Gastrocnemius medialis (tissue), 4 donors: ENCODE measurements at regions not wholly inside any gene's neighbourhood (a gene's known extent, or its start where the extent isn't known, plus 50 kb on each side); places are given as distances from the start of the nearest gene placed in this dataset.

ENCODE experiments used
- CTCF ChIP-seq, 5 experiments: fragments of 450-650 bp in 3 of 5; fragments of 200-600 bp in 2 of 5; sonication (generic) in 2 of 5; IDR thresholded peaks in 4 of 5; conservative IDR thresholded peaks in 1 of 5; 1 replicate in 4 of 5; 2 replicates in 1 of 5; pipeline ENCODE4 v1.5.1; 2016 to 2019; ENCODE audit warnings: antibody characterized with exemption in 5 of 5, mild to moderate bottlenecking in 3 of 5, moderate library complexity in 3 of 5
- POLR2A ChIP-seq, 2 donors: fragments of 450-650 bp; IDR thresholded peaks; one replicate each; pipeline ENCODE4 v1.6.1; 2017; ENCODE audit warnings: antibody characterized with exemption in 2 of 2, mild to moderate bottlenecking in 2 of 2, moderate library complexity in 2 of 2

- TF ChIP-seq CTCF (IDR thresholded peaks at IDR 0.05 in 4 of 5, conservative IDR thresholded peaks at IDR 0.05 in 1 of 5), result no peak
- no peak for TF ChIP-seq POLR2A (IDR thresholded peaks at IDR 0.05)
Measured at GRCh38 chr13:34419025-34419424, 523.0 kb upstream of the NBEA start.
